ENCODE measurements at regions not wholly inside any gene's neighbourhood (a gene's known extent, or its start where the extent isn't known, plus 50 kb on each side); places are given as distances from the start of the nearest gene placed in this dataset.

DNA sequence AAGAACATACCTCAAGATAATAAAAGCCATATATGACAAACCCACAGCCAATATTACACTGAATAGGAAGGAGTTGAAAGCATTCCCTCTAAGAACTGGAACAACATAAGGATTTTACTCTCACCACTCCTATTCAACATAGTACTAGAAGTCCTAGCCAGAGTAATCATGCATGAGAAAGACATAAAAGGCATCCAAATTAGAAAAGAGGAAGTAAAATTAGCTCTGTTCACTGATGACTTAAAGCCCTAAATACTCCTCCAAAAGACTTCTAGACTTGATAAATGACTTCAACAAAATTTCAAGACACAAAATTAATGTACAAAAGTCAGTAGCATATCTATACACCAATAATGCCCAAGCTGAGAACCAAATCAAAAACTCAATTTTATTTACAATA is 235.7 kb downstream of the NKX6-1 start (continued):
- TF ChIP-seq, protein P1, sequence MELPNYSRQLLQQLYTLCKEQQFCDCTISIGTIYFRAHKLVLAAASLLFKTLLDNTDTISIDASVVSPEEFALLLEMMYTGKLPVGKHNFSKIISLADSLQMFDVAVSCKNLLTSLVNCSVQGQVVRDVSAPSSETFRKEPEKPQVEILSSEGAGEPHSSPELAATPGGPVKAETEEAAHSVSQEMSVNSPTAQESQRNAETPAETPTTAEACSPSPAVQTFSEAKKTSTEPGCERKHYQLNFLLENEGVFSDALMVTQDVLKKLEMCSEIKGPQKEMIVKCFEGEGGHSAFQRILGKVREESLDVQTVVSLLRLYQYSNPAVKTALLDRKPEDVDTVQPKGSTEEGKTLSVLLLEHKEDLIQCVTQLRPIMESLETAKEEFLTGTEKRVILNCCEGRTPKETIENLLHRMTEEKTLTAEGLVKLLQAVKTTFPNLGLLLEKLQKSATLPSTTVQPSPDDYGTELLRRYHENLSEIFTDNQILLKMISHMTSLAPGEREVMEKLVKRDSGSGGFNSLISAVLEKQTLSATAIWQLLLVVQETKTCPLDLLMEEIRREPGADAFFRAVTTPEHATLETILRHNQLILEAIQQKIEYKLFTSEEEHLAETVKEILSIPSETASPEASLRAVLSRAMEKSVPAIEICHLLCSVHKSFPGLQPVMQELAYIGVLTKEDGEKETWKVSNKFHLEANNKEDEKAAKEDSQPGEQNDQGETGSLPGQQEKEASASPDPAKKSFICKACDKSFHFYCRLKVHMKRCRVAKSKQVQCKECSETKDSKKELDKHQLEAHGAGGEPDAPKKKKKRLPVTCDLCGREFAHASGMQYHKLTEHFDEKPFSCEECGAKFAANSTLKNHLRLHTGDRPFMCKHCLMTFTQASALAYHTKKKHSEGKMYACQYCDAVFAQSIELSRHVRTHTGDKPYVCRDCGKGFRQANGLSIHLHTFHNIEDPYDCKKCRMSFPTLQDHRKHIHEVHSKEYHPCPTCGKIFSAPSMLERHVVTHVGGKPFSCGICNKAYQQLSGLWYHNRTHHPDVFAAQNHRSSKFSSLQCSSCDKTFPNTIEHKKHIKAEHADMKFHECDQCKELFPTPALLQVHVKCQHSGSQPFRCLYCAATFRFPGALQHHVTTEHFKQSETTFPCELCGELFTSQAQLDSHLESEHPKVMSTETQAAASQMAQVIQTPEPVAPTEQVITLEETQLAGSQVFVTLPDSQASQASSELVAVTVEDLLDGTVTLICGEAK (IDR thresholded peaks at IDR 0.05; ENCODE audit: borderline replicate concordance) = no peak
- no peak for TF ChIP-seq POLR2AphosphoS5 (IDR thresholded peaks at IDR 0.05; ENCODE audit: low read length)
- TF ChIP-seq PML (IDR thresholded peaks at IDR 0.05; ENCODE audit: low read length) = no peak
- TF ChIP-seq BMI1 (IDR thresholded peaks at IDR 0.05; ENCODE audit: borderline replicate concordance) = no peak
- TF ChIP-seq CEBPB (IDR thresholded peaks at IDR 0.05; ENCODE audit: borderline replicate concordance in 1 of 2, low read depth in 2 of 2, low read length in 2 of 2) = no peak
- no peak for TF ChIP-seq KDM1A (IDR thresholded peaks at IDR 0.05; ENCODE audit: borderline replicate concordance)
- no peak for TF ChIP-seq IRF4 (IDR thresholded peaks at IDR 0.05; ENCODE audit: low read depth, low read length)

- no peak overlapping the region for H3K4me2 ChIP-seq (ENCODE audit: control insufficient read depth, insufficient read depth)
- H3K4me3 ChIP-seq = no peak overlapping the region
- H3K27ac ChIP-seq (ENCODE audit: control insufficient read depth, insufficient read depth) = no peak overlapping the region
- intact Hi-C loops (cut with micrococcal nuclease; ENCODE audit: unreplicated experiment) (loop anchor here (5.0 kb wide), 1 partner anchor 488 kb away; no protein-coding TSS in a partner anchor), in situ Hi-C loops (cut with MboI) (no loop called here)
- H3K27me3 ChIP-seq (replicated peaks in 1 of 2; ENCODE audit: control insufficient read depth in 2 of 2, insufficient read depth in 2 of 2, low read length in 1 of 2) = no peaks in the 10 kb centered on the region
- DNase-seq (ENCODE audit: low read depth, low spot score) (no peak), ATAC-seq (no peak), FAIRE-seq (no peak)
- BruUV-seq (replicated peaks) = no TSS peak
- RAD21 ChIA-PET (ENCODE audit: unreplicated experiment) = no interaction called here
- no peaks in the 10 kb centered on the region for H4K20me1 ChIP-seq (ENCODE audit: control insufficient read depth, insufficient read depth)
- no peaks in the 10 kb centered on the region; the same call in 2 of the 3 replicates for H3K9me3 ChIP-seq (replicated peaks; ENCODE audit: control insufficient read depth, insufficient read depth, low read length)
- SMC1A ChIA-PET (ENCODE audit: uncharacterized antibody, unreplicated experiment) = interaction anchor here (1.1 kb wide), 1 partner anchor 616 kb away, joined by 5 read pairs; no protein-coding TSS in a partner anchor
- no peaks in the 10 kb centered on the region for H3K36me3 ChIP-seq (ENCODE audit: control insufficient read depth in 2 of 2, insufficient read depth in 2 of 2, low read length in 1 of 2)
- H3K4me1 ChIP-seq (ENCODE audit: control insufficient read depth, insufficient read depth, low read length) = peaks cover 3% of the 10 kb centered on the region; the same call in 1 of the 2 replicates
- H2AFZ ChIP-seq (ENCODE audit: control insufficient read depth, low read depth, low read length) = no peak overlapping the region
- CTCF ChIA-PET = interaction anchor here (0.9 to 1.0 kb wide), 3 partner anchors 260 to 615 kb away, joined by 3 read pairs; no protein-coding TSS in a partner anchor
- POLR2A ChIA-PET = no interaction called here
- no peak overlapping the region for H3K9ac ChIP-seq (ENCODE audit: control insufficient read depth, insufficient read depth, low read length)
- no peaks in the 10 kb centered on the region for H3K79me2 ChIP-seq (ENCODE audit: control insufficient read depth, insufficient read depth, low read length)
- TF ChIP-seq IRF3 (IDR thresholded peaks at IDR 0.05) (no peak), PBX3 (IDR thresholded peaks at IDR 0.05; ENCODE audit: insufficient replicate concordance, low read depth, low read length) (no peak), TARDBP (IDR thresholded peaks at IDR 0.05; ENCODE audit: borderline replicate concordance) (no peak), DPF2 (IDR thresholded peaks at IDR 0.05) (no peak), NKRF (conservative IDR thresholded peaks at IDR 0.05) (no peak), MTA3 (IDR thresholded peaks at IDR 0.05; ENCODE audit: borderline replicate concordance, low read length) (no peak)
Observed at GRCh38 chr4:84260495-84260894, 238.6 kb downstream of the NKX6-1 start.
